Activated T-helper 17 cell treated with anti-CD3 and anti-CD28 coated beads, Interleukin-2, amount 50 U/mL, for 72 hours (primary cell): ENCODE measurements at regions not wholly inside any gene's neighbourhood (a gene's known extent, or its start where the extent isn't known, plus 50 kb on each side); places are given as distances from the start of the nearest gene placed in this dataset.

Experiments
- ATAC-seq: fragments of 150-1000 bp; cut with Tn5 transposase; replicated peaks from 2 replicates; pipeline ENCODE4 v1.10.0; 2021; ENCODE audit warnings: mild to moderate bottlenecking, moderate library complexity
- H3K27ac Mint-ChIP-seq: one replicate; pipeline ENCODE4 v1.8.0; 2022; ENCODE audit warnings: mixed read lengths
- H3K27me3 Mint-ChIP-seq: one replicate; pipeline ENCODE4 v1.8.0; 2022; ENCODE audit warnings: mixed read lengths
- H3K36me3 Mint-ChIP-seq: one replicate; pipeline ENCODE4 v1.8.0; 2022; ENCODE audit warnings: low read depth, mild to moderate bottlenecking, mixed read lengths
- H3K4me1 Mint-ChIP-seq: one replicate; pipeline ENCODE4 v1.8.0; 2022; ENCODE audit warnings: mixed read lengths
- H3K4me3 Mint-ChIP-seq: one replicate; pipeline ENCODE4 v1.8.0; 2022; ENCODE audit warnings: mild to moderate bottlenecking, mixed read lengths
- H3K9me3 Mint-ChIP-seq: one replicate; pipeline ENCODE4 v1.8.0; 2022; ENCODE audit warnings: mixed read lengths

- no peak for ATAC-seq
- no peaks in the 10 kb centered on the region for H3K9me3 Mint-ChIP-seq
- H3K27me3 Mint-ChIP-seq: no peaks in the 10 kb centered on the region
- no peaks in the 10 kb centered on the region for H3K4me1 Mint-ChIP-seq
- no peak overlapping the region for H3K4me3 Mint-ChIP-seq
- no peaks in the 10 kb centered on the region for H3K36me3 Mint-ChIP-seq
- H3K27ac Mint-ChIP-seq: no peak overlapping the region
These were observed 276.8 kb upstream of the TET2 start for GRCh38 chr4:104869831-104870230.

DNA sequence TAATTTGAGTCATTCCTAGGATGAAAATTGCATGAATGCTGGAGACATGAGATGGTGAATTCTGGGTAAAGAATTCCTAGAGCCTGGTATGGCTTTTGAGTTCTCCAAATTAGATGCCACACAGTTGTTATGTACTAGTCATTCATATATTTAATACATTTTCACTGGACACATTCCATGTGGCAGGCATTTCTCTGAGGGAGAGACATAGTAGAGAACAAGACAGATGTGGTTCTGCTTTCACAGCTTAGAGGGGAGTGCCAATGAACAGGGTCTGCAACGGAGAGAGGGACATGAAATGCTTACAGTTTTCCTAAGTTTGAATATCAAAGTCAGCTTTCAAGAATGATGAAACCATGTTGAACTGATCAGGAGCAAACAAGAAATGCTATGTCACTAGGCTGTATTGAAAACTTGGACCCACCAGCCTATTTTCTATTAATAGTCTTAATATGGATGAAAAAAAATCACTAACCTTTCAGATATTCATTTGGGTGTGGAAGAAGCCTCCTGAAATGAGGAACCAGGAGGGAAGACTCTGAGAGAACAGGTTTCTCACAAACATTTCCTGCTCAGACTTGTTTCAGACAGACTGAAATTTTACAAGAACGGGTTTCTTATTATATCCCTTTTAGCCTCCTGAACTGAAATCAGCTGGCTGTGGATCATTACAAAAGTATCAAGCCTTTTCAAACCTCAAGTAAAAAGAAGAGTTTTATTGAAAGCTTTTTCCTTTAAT is 276.0 kb upstream of the TET2 start:
- no peaks in the 10 kb centered on the region for H3K4me1 Mint-ChIP-seq
- ATAC-seq: no peak
- H3K27ac Mint-ChIP-seq: no peak overlapping the region
- no peaks in the 10 kb centered on the region for H3K27me3 Mint-ChIP-seq
- H3K36me3 Mint-ChIP-seq: no peaks in the 10 kb centered on the region
- H3K4me3 Mint-ChIP-seq: no peak overlapping the region
- no peaks in the 10 kb centered on the region for H3K9me3 Mint-ChIP-seq

DNA sequence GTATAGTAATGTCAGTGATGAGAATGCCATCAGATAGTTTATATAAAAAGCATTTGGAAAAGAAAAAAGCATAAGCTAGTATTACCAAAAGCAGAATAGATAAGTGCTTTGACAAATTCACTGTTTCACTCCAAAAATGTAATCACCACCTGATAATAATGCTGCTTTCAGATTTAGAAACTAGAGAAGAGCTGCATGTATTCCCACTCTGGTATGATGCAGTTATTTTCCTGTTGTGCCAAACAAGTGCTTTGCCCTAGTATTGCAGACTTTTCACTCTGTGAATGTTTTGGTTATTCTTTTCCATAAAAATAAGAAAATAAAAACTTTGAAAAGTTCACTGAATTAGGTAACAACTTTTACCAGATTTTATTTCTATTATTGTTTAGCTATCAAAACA is 267.7 kb upstream of the TET2 start:
- Mint-ChIP-seq H3K27me3 (no peaks in the 10 kb centered on the region), H3K9me3 (no peaks in the 10 kb centered on the region), H3K36me3 (no peaks in the 10 kb centered on the region), H3K4me1 (peaks cover 6% of the 10 kb centered on the region), H3K27ac (no peak overlapping the region), H3K4me3 (peak overlapping the region; percentile 34)
- ATAC-seq: no peak

- Mint-ChIP-seq H3K27ac (peak overlapping the region; percentile 4), H3K4me1 (peaks cover 6% of the 10 kb centered on the region), H3K27me3 (no peaks in the 10 kb centered on the region), H3K9me3 (no peaks in the 10 kb centered on the region), H3K36me3 (no peaks in the 10 kb centered on the region), H3K4me3 (peak overlapping the region; percentile 34)
- ATAC-seq: peak; percentile 52
These were observed 267.3 kb upstream of the TET2 start for GRCh38 chr4:104879367-104879766.

DNA sequence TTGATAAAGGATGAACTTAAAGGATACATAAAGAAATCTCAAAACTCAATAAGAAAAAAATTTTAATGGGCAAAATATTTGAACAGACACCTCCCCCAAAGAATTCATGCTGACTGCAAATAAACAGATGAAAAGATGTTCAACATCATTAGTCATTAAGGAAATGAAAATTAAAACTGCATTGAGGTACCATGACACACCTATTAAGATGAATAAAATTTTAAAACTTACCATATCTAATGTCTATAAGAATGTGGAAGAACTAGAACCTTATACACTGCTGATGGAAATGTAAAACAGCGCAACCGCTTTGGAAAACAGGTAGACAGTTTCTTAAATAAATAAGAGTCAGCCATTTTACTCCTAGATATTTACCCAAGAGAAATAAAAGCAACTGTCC is 266.8 kb upstream of the TET2 start:
- Mint-ChIP-seq H3K27ac (no peak overlapping the region), H3K27me3 (no peaks in the 10 kb centered on the region), H3K36me3 (no peaks in the 10 kb centered on the region), H3K4me3 (peak overlapping the region; percentile 34), H3K4me1 (peaks cover 6% of the 10 kb centered on the region), H3K9me3 (no peaks in the 10 kb centered on the region)
- no peak for ATAC-seq

- no peaks in the 10 kb centered on the region for H3K36me3 Mint-ChIP-seq
- H3K27ac Mint-ChIP-seq: no peak overlapping the region
- no peak for ATAC-seq
- H3K4me3 Mint-ChIP-seq: no peak overlapping the region
- H3K9me3 Mint-ChIP-seq: no peaks in the 10 kb centered on the region
- H3K27me3 Mint-ChIP-seq: no peaks in the 10 kb centered on the region
- peaks cover 6% of the 10 kb centered on the region for H3K4me1 Mint-ChIP-seq
These were observed 265.4 kb upstream of the TET2 start for GRCh38 chr4:104881136-104881886.

GRCh38 chr4:104890598-104891275 is 255.9 kb upstream of the TET2 start:
- Mint-ChIP-seq H3K4me1 (no peaks in the 10 kb centered on the region), H3K36me3 (no peaks in the 10 kb centered on the region), H3K27ac (no peak overlapping the region)

DNA sequence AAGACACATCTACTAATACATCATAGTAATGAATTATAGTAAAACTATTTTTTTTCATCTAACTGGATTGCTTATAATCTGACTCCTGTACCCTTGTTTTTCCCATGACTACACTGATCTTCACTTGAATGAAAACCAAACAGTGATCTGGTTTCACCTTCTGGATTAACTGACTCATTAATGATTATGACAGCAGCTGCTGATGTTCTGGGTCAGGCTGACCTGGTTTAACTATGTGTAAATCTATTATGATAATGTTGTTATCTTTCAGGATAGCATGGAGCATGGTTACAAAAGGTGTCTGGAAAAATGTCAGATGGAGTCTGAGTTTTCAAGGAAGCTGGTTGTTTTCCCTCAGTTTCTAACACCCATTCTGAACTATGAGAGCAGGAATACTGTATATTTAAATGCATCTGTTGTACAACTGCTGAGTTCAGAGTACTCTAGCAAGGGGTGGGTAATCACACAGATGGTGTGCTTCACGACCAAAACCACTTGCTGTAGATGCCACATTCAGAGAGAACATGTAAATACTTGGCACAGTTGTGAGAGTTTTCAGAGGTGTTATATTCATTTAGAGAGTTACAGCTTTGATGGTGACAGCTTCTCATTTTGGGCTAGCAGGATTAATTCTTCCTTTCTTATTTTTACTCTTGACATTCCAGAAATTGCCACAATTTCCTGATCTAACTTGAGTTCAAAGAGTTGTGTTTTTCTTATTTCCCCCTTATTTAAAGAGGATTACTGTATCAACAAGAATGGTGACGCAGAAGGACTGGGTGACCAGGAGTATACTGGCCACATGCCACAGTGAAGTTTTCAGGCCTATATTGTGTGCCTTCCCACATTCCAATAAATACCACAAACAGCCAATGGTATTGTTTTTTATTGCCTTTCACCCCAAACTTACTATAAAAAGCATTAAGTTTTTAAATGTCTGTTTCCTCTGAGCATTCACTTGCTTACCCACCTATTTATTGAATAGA is 249.7 kb upstream of the TET2 start:
- H3K9me3 Mint-ChIP-seq: peaks cover 9% of the 10 kb centered on the region
- H3K27me3 Mint-ChIP-seq: no peaks in the 10 kb centered on the region
- no peaks in the 10 kb centered on the region for H3K4me1 Mint-ChIP-seq
- no peaks in the 10 kb centered on the region for H3K36me3 Mint-ChIP-seq
- no peak overlapping the region for H3K4me3 Mint-ChIP-seq
- H3K27ac Mint-ChIP-seq: peak overlapping the region; percentile 2
- peak; percentile 85 for ATAC-seq

More at GRCh38 chr4:104890598-104891275, 255.9 kb upstream of the TET2 start:
- Mint-ChIP-seq H3K27me3 (no peaks in the 10 kb centered on the region), H3K4me3 (no peak overlapping the region), H3K9me3 (peaks cover 3% of the 10 kb centered on the region)
- ATAC-seq: no peak

- Mint-ChIP-seq H3K9me3 (peaks cover 6% of the 10 kb centered on the region), H3K27me3 (no peaks in the 10 kb centered on the region), H3K36me3 (no peaks in the 10 kb centered on the region), H3K4me1 (no peaks in the 10 kb centered on the region), H3K27ac (no peak overlapping the region), H3K4me3 (no peak overlapping the region)
- ATAC-seq: no peak
These were observed 246.8 kb upstream of the TET2 start for GRCh38 chr4:104899863-104900262.

- Mint-ChIP-seq H3K27ac (no peak overlapping the region), H3K9me3 (peaks cover 6% of the 10 kb centered on the region), H3K4me3 (no peak overlapping the region), H3K27me3 (no peaks in the 10 kb centered on the region), H3K36me3 (no peaks in the 10 kb centered on the region), H3K4me1 (no peaks in the 10 kb centered on the region)
- no peak for ATAC-seq
These were observed 245.2 kb upstream of the TET2 start for GRCh38 chr4:104901438-104901837.

DNA sequence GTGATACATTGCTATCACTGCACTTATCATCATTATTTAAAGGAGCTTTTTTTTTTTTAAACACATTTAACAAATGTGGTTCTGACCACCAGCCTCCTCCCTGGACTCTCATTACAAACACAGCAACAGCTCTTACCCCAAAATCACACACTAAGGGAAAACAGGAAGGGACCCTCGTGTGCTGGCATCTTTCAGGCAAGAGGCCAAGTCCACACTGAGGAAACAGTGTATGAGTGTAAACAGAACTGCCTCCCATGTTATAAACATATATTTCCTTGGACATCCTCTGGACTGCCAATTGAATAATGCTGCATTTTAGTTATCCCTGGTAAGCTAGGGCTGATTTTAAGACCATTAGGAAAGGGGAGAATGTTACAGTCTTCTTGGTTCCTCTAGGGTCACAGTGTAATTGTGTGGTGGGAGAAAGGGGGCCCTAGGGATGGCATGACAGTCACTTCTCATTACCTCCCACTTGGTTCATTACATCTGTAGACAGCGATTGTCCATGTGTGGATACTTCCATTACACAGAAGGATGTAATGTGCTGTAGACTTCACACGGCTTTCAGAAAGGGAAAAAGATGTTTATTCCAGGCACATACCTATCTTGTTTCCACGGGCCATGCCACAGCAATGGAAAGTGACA is 244.6 kb upstream of the TET2 start:
- Mint-ChIP-seq H3K36me3 (no peaks in the 10 kb centered on the region), H3K4me3 (no peak overlapping the region)
- no peak for ATAC-seq

DNA sequence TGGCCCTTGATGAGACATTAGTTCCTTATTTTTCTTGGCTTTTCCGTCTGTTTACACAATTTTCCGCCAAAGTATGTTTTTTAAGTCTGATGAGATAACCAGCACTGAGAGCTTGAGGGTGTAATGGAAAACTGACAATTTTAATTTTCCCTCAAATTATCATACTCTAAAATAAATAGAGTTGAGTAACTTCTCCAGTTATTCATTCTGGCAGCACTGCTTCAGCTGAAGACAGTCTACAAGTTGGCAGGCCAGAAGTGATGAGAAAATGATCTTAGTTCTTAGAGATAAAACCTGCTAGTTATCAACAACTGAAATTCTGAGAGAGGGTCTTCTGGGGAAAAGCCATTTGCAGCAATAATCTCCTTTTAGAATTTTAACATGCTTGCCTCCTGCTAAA is 241.6 kb upstream of the TET2 start:
- Mint-ChIP-seq H3K27ac (no peak overlapping the region), H3K9me3 (no peaks in the 10 kb centered on the region), H3K4me1 (no peaks in the 10 kb centered on the region), H3K27me3 (no peaks in the 10 kb centered on the region), H3K4me3 (no peak overlapping the region), H3K36me3 (no peaks in the 10 kb centered on the region)
- no peak for ATAC-seq

More for the DNA sequence above, 244.6 kb upstream of the TET2 start:
- H3K27me3 Mint-ChIP-seq: no peaks in the 10 kb centered on the region
- H3K9me3 Mint-ChIP-seq: peaks cover 6% of the 10 kb centered on the region
- no peak overlapping the region for H3K27ac Mint-ChIP-seq
- H3K4me1 Mint-ChIP-seq: no peaks in the 10 kb centered on the region

- Mint-ChIP-seq H3K4me1 (no peaks in the 10 kb centered on the region), H3K4me3 (no peak overlapping the region), H3K36me3 (no peaks in the 10 kb centered on the region), H3K27ac (no peak overlapping the region), H3K9me3 (no peaks in the 10 kb centered on the region), H3K27me3 (no peaks in the 10 kb centered on the region)
- no peak for ATAC-seq
These were observed 241.1 kb upstream of the TET2 start for GRCh38 chr4:104905546-104905945.
